BJ (cell line): ENCODE measurements at regions not wholly inside any gene's neighbourhood (a gene's known extent, or its start where the extent isn't known, plus 50 kb on each side); places are given as distances from the start of the nearest gene placed in this dataset.

Source experiments
- CTCF ChIA-PET: fragments of 350-600 bp; formaldehyde crosslinking; extraction: SDS; loops from one replicate; lab custom pipeline; 2021; ENCODE audit warnings: antibody characterized with exemption, inconsistent platforms; lab: Yijun Ruan, JAX
- POLR2A ChIA-PET: fragments of 300-600 bp; sonication (Branson Sonifier 250); formaldehyde crosslinking; extraction: SDS; loops from one replicate; lab custom pipeline; 2021; ENCODE audit warnings: antibody characterized with exemption; lab: Charles Lee
- DNase-seq: peaks from one replicate; pipeline ENCODE4 v3.0.0-alpha.2; 2011; ENCODE audit warnings: low read depth
- H3K27me3 ChIP-seq: 2 replicates; pipeline ENCODE4 v1.6.0; 2011; ENCODE audit warnings: low read length; ENCODE audit not compliant: control insufficient read depth, insufficient read depth
- H3K36me3 ChIP-seq: 2 replicates; pipeline ENCODE4 v1.5.1; 2011; ENCODE audit warnings: low read length; ENCODE audit not compliant: control insufficient read depth, insufficient read depth
- H3K4me3 ChIP-seq: 2 replicates; pipeline ENCODE4 v1.5.1; 2011; ENCODE audit warnings: low read depth, mild to moderate bottlenecking, control low read depth, low read length
- TF ChIP-seq, protein P1 (sequence below): IDR thresholded peaks from 2 replicates; pipeline ENCODE4 v1.5.1; 2011; ENCODE audit warnings: low read depth, mild to moderate bottlenecking, control low read depth, inconsistent platforms, low read length, moderate library complexity; ENCODE audit not compliant: insufficient read depth

GRCh38 chr15:100764778-100765466 is 114.7 kb upstream of the ALDH1A3 start:
- no peak overlapping the region for H3K4me3 ChIP-seq
- H3K27me3 ChIP-seq, result no peaks in the 10 kb centered on the region
- H3K36me3 ChIP-seq, result no peaks in the 10 kb centered on the region
- DNase-seq, result no peak
- ChIA-PET CTCF (interaction anchor here (0.9 to 1.6 kb wide), 5 partner anchors 42 to 244 kb away, joined by 3 to 4 read pairs (median 3); no protein-coding TSS in a partner anchor), POLR2A (interaction anchor here (0.6 kb wide), 1 partner anchor 142 kb away, joined by 12 read pairs; no protein-coding TSS in a partner anchor)
- TF ChIP-seq, protein P1, sequence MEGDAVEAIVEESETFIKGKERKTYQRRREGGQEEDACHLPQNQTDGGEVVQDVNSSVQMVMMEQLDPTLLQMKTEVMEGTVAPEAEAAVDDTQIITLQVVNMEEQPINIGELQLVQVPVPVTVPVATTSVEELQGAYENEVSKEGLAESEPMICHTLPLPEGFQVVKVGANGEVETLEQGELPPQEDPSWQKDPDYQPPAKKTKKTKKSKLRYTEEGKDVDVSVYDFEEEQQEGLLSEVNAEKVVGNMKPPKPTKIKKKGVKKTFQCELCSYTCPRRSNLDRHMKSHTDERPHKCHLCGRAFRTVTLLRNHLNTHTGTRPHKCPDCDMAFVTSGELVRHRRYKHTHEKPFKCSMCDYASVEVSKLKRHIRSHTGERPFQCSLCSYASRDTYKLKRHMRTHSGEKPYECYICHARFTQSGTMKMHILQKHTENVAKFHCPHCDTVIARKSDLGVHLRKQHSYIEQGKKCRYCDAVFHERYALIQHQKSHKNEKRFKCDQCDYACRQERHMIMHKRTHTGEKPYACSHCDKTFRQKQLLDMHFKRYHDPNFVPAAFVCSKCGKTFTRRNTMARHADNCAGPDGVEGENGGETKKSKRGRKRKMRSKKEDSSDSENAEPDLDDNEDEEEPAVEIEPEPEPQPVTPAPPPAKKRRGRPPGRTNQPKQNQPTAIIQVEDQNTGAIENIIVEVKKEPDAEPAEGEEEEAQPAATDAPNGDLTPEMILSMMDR, result no peak

GRCh38 chr15:100765467-100766241 is 114.0 kb upstream of the ALDH1A3 start:
- ChIA-PET POLR2A (interaction anchor here (0.6 kb wide), 1 partner anchor 142 kb away, joined by 12 read pairs; no protein-coding TSS in a partner anchor), CTCF (interaction anchor here (0.9 to 1.6 kb wide), 4 partner anchors 43 to 243 kb away, joined by 3 to 4 read pairs (median 4); no protein-coding TSS in a partner anchor)
- TF ChIP-seq, protein P1, result no peak
- H3K4me3 ChIP-seq, result no peak overlapping the region
- H3K27me3 ChIP-seq, result no peaks in the 10 kb centered on the region
- no peaks in the 10 kb centered on the region for H3K36me3 ChIP-seq
- no peak for DNase-seq

DNA sequence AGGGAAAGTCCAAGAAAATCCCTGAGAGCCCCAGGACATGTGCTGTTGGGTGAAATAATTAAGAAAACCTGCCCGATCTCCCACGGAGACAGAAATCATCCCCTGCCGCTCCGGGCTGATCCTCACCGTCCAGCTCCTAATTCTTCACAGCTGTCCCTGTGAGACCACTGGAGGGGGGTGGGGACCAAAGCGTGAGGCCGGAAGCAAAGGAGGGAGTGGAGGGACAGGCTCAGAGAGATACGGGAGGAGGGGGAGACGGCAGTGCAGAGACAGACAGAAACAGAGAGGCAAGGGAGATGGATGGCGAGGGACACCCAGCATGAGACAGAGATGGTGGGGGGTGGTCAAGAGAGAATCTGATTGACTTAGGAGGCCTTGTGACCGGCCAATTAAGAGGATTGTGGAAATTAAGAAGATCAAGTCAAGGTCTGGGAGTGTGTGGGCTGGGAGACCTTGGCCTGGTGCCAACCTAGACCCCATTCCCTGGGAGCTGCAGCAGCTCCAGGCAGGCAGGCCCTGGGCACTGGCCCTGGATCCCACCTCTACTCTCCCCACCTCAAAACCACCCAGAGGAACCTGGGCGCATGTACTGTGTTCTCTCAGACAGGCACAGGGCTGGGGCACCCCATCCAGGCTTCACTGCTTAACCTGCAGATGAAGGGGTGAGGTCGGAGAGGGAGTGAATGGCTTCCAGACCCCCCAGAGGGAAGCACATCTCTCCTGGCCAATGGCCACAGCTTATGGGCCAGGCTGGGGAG is 113.2 kb upstream of the ALDH1A3 start:
- TF ChIP-seq, protein P1, result no peak
- ChIA-PET CTCF (interaction anchor here (1.6 kb wide), 1 partner anchor 45 kb away, joined by 4 read pairs; no protein-coding TSS in a partner anchor), POLR2A (no interaction called here)
- Histone ChIP-seq H3K36me3 (no peaks in the 10 kb centered on the region), H3K27me3 (no peaks in the 10 kb centered on the region), H3K4me3 (no peak overlapping the region)
- no peak for DNase-seq

DNA sequence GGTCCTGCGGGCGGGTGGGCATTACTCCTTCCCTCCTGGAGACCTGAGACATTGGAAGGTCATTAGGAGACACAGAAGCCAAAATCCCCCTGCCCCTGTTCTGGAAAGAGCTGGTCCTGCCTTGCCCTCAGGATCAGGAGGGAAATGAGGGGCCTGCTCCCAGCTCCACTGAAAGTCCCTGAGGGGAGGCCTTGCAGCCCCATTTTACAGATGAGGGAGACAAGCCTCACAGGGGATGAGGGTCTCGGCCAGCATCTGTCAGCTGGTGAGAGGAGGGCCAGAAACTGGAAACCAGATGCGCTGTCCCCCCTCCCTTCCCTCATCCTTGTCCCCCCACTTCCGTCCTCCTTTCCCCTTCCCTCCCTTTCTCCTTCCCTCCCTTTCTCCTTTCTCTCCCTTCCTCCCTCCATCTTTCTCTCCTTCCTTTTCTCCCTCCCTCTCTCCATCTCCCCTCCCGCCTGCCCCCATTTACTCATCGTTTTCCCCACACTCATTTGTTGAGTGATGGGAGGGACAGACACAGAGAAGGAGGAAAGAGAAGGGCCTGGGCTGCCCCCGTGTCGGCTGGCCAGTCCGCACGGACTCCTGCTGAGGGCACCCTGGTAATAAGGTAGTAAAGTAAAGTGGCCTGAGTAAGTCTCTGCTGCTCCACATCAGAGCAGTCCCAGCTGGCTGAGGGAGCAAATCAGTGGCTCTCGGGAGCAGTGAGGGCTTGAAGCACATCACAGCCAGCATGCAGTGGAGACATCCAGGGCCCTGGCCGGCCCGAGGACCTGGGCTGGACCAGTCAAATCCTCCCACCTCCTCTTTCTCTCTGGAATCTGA is 112.4 kb upstream of the ALDH1A3 start:
- DNase-seq, result no peak
- ChIA-PET CTCF (interaction anchor here (0.9 kb wide), 1 partner anchor 10 kb away, joined by 4 read pairs; no protein-coding TSS in a partner anchor), POLR2A (no interaction called here)
- TF ChIP-seq, protein P1, result no peak
- H3K36me3 ChIP-seq, result no peaks in the 10 kb centered on the region
- H3K4me3 ChIP-seq, result no peak overlapping the region
- no peaks in the 10 kb centered on the region for H3K27me3 ChIP-seq
